Trophoblast cell (in vitro differentiated cells and primary cell): ENCODE measurements at regions not wholly inside any gene's neighbourhood (a gene's known extent, or its start where the extent isn't known, plus 50 kb on each side); places are given as distances from the start of the nearest gene placed in this dataset.

Experiments
- DNase-seq, 2 donors: peaks; one replicate each; pipeline ENCODE4 v3.0.0-alpha.2; 2016
- H2AFZ ChIP-seq: 2 replicates; pipeline ENCODE4 v1.6.1; 2013; ENCODE audit warnings: low read length, moderate library complexity, mild to moderate bottlenecking; ENCODE audit not compliant: insufficient read depth, poor library complexity
- H2AK5ac ChIP-seq: 2 replicates; pipeline ENCODE4 v1.6.1; 2013; ENCODE audit warnings: mild to moderate bottlenecking, low read length
- H2BK120ac ChIP-seq: 2 replicates; pipeline ENCODE4 v1.6.1; 2013; ENCODE audit warnings: low read length, mild to moderate bottlenecking, moderate library complexity; ENCODE audit not compliant: insufficient read depth, poor library complexity
- H2BK12ac ChIP-seq: 2 replicates; pipeline ENCODE4 v1.6.1; 2013; ENCODE audit warnings: mild to moderate bottlenecking, low read length, moderate library complexity
- H2BK5ac ChIP-seq: 2 replicates; pipeline ENCODE4 v1.6.1; 2013; ENCODE audit warnings: low read length, low read depth, moderate library complexity, mild to moderate bottlenecking; ENCODE audit not compliant: poor library complexity
- H3K14ac ChIP-seq: 2 replicates; pipeline ENCODE4 v1.6.1; 2013; ENCODE audit warnings: mild to moderate bottlenecking, low read length
- H3K18ac ChIP-seq: 2 replicates; pipeline ENCODE4 v1.6.1; 2013; ENCODE audit warnings: mild to moderate bottlenecking, low read length
- H3K23ac ChIP-seq: 2 replicates; pipeline ENCODE4 v1.6.1; 2013; ENCODE audit warnings: low read length
- H3K27ac ChIP-seq: 2 replicates; pipeline ENCODE4 v1.5.1; 2013; ENCODE audit warnings: low read depth, mild to moderate bottlenecking, inconsistent platforms, low read length, moderate library complexity
- H3K27me3 ChIP-seq: 2 replicates; pipeline ENCODE4 v1.6.1; 2013; ENCODE audit warnings: inconsistent platforms, mild to moderate bottlenecking, low read length, moderate library complexity; ENCODE audit not compliant: insufficient read depth
- H3K36me3 ChIP-seq, 2 experiments: 1 replicate in 1 of 2; 2 replicates in 1 of 2; pipeline ENCODE4 v1.6.1; 2013; ENCODE audit warnings: low read length in 2 of 2, mild to moderate bottlenecking in 2 of 2, moderate library complexity in 1 of 2; ENCODE audit not compliant: insufficient read depth in 2 of 2, control insufficient read depth in 1 of 2
- H3K4ac ChIP-seq: 2 replicates; pipeline ENCODE4 v1.6.1; 2013; ENCODE audit warnings: low read depth, mild to moderate bottlenecking, low read length, moderate library complexity
- H3K4me1 ChIP-seq, 2 experiments: 1 replicate in 1 of 2; 2 replicates in 1 of 2; pipeline ENCODE4 v1.6.1; 2013; ENCODE audit warnings: low read length in 2 of 2, mild to moderate bottlenecking in 2 of 2, moderate library complexity in 1 of 2; ENCODE audit not compliant: insufficient read depth in 2 of 2, control insufficient read depth in 1 of 2
- H3K4me2 ChIP-seq: 2 replicates; pipeline ENCODE4 v1.6.1; 2013; ENCODE audit warnings: inconsistent platforms, mild to moderate bottlenecking, low read length, moderate library complexity
- H3K4me3 ChIP-seq: 2 replicates; pipeline ENCODE4 v1.5.1; 2013; ENCODE audit warnings: mild to moderate bottlenecking, low read depth, low read length, inconsistent platforms
- H3K79me1 ChIP-seq: one replicate; pipeline ENCODE4 v1.6.1; 2013; ENCODE audit warnings: low read length
- H3K79me2 ChIP-seq: 2 replicates; pipeline ENCODE4 v1.6.1; 2013; ENCODE audit warnings: low read length, mild to moderate bottlenecking; ENCODE audit not compliant: control insufficient read depth, insufficient read depth, poor library complexity
- H3K9ac ChIP-seq: 2 replicates; pipeline ENCODE4 v1.6.1; 2013; ENCODE audit warnings: mild to moderate bottlenecking, low read length
- H3K9me3 ChIP-seq: 2 replicates; pipeline ENCODE4 v1.6.1; 2013; ENCODE audit warnings: low read depth, mild to moderate bottlenecking, control low read depth, inconsistent platforms, low read length; ENCODE audit not compliant: insufficient read depth
- H4K12ac ChIP-seq: 2 replicates; pipeline ENCODE4 v1.6.1; 2013; ENCODE audit warnings: low read depth, mild to moderate bottlenecking, low read length, moderate library complexity
- H4K8ac ChIP-seq: 2 replicates; pipeline ENCODE4 v1.6.1; 2013; ENCODE audit warnings: low read depth, mild to moderate bottlenecking, low read length, moderate library complexity
- H4K91ac ChIP-seq: one replicate; pipeline ENCODE4 v1.6.1; 2013; ENCODE audit warnings: low read depth, mild to moderate bottlenecking, low read length, moderate library complexity
- WGBS: extraction: QIAGEN DNeasy Blood & Tissue Kit; methylation state at CpG from one replicate; pipeline ENCODE4 v1.1.7; 2013; ENCODE audit warnings: missing lambda C conversion rate; ENCODE audit not compliant: insufficient read length, insufficient coverage; ENCODE audit errors: extremely low coverage; 5-methylcytosine and 5-hydroxymethylcytosine counted together

GRCh38 chr9:74362423-74362822 lies 134.7 kb upstream of the RORB start:
- H3K18ac ChIP-seq, result no peak overlapping the region
- no peak overlapping the region for H4K12ac ChIP-seq
- H2BK12ac ChIP-seq, result no peak overlapping the region
- H3K9me3 ChIP-seq, result no peaks in the 10 kb centered on the region
- no peak overlapping the region for H4K91ac ChIP-seq
- H2BK120ac ChIP-seq, result no peak overlapping the region
- WGBS, result no CpG with 5 or more reads among the region's 3 CpGs
- no peak overlapping the region for H3K4me2 ChIP-seq
- H2AFZ ChIP-seq, result no peak overlapping the region
- H3K27me3 ChIP-seq, result no peaks in the 10 kb centered on the region
- H3K4ac ChIP-seq, result no peak overlapping the region
- peaks cover 0 to 2% of the 10 kb centered on the region in 2 experiments for H3K4me1 ChIP-seq
- no peaks in the 10 kb centered on the region for H3K36me3 ChIP-seq
- no peak overlapping the region for H3K23ac ChIP-seq
- no peak overlapping the region for H3K4me3 ChIP-seq
- no peak overlapping the region for H2BK5ac ChIP-seq
- no peak overlapping the region for H3K27ac ChIP-seq
- H4K8ac ChIP-seq, result no peak overlapping the region
- H3K9ac ChIP-seq, result no peak overlapping the region
- H2AK5ac ChIP-seq, result no peak overlapping the region
- no peaks in the 10 kb centered on the region for H3K79me1 ChIP-seq
- DNase-seq, result no peak
- H3K14ac ChIP-seq, result no peak overlapping the region
- H3K79me2 ChIP-seq, result no peaks in the 10 kb centered on the region

DNA sequence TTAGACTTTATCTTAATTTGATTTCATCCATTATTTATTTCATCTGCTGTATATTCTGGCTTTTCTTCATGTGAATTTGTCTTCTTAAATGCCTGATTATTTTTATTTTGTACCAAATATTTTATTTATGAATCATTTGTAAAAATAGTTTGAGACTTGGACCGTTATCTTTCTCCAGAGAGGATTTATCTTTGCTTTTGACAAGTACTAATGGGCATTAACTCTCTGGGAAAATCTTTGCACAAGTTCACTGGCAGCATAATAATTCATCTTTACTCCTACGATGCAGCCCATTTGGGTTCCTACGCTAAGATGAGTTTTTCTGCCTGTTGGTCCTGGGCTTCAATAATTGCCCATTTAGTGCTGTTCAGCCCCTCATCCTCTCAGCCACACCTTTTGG lies 131.0 kb upstream of the RORB start:
- no peak overlapping the region for H3K23ac ChIP-seq
- no peak overlapping the region for H2BK5ac ChIP-seq
- H2AK5ac ChIP-seq, result no peak overlapping the region
- DNase-seq, result no peak
- H3K79me1 ChIP-seq, result no peaks in the 10 kb centered on the region
- H2BK120ac ChIP-seq, result no peak overlapping the region
- H3K79me2 ChIP-seq, result no peaks in the 10 kb centered on the region
- no peaks in the 10 kb centered on the region for H3K27me3 ChIP-seq
- H3K36me3 ChIP-seq, result no peaks in the 10 kb centered on the region
- no peak overlapping the region for H3K4me2 ChIP-seq
- H3K4me1 ChIP-seq, result no peaks in the 10 kb centered on the region
- no peak overlapping the region for H3K4ac ChIP-seq
- H3K14ac ChIP-seq, result no peak overlapping the region
- no peaks in the 10 kb centered on the region for H3K9me3 ChIP-seq
- H2AFZ ChIP-seq, result no peak overlapping the region
- WGBS, result no CpG with 5 or more reads among the region's 3 CpGs
- no peak overlapping the region for H4K91ac ChIP-seq
- H3K27ac ChIP-seq, result no peak overlapping the region
- no peak overlapping the region for H3K9ac ChIP-seq
- no peak overlapping the region for H4K8ac ChIP-seq
- no peak overlapping the region for H3K4me3 ChIP-seq
- H2BK12ac ChIP-seq, result no peak overlapping the region
- H4K12ac ChIP-seq, result no peak overlapping the region
- H3K18ac ChIP-seq, result no peak overlapping the region

DNA sequence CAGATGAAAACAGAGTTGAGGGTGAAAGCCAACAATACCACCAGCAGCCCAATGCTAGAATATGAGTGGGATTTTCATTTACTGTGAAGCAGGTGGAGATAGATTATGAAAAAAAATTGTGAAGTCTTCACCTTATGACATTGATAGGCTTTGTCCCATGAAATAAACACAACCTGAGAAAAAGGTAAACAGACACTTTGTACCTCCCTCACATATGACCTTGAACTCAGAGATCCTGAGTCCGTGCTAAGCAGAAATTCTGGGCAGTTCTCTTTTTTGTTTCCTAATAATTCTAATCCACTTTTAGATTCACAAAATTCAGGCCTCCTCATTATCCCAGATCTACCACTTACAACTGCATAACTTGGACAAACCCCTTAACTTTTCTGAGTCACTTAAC lies 127.3 kb upstream of the RORB start:
- H2BK120ac ChIP-seq, result no peak overlapping the region
- no peak overlapping the region for H3K23ac ChIP-seq
- H3K4me2 ChIP-seq, result no peak overlapping the region
- no peaks in the 10 kb centered on the region for H3K36me3 ChIP-seq
- H3K4ac ChIP-seq, result no peak overlapping the region
- H3K4me1 ChIP-seq, result no peaks in the 10 kb centered on the region
- no peak overlapping the region for H2AK5ac ChIP-seq
- H3K18ac ChIP-seq, result no peak overlapping the region
- no peak for DNase-seq
- H3K9ac ChIP-seq, result no peak overlapping the region
- H2AFZ ChIP-seq, result no peak overlapping the region
- no peak overlapping the region for H4K91ac ChIP-seq
- no peak overlapping the region for H4K8ac ChIP-seq
- H2BK12ac ChIP-seq, result no peak overlapping the region
- H3K4me3 ChIP-seq, result no peak overlapping the region
- no peak overlapping the region for H3K27ac ChIP-seq
- H3K9me3 ChIP-seq, result no peaks in the 10 kb centered on the region
- no peaks in the 10 kb centered on the region for H3K27me3 ChIP-seq
- no peak overlapping the region for H2BK5ac ChIP-seq
- no CpG with 5 or more reads among the region's 1 CpG for WGBS
- no peaks in the 10 kb centered on the region for H3K79me1 ChIP-seq
- no peak overlapping the region for H3K14ac ChIP-seq
- no peak overlapping the region for H4K12ac ChIP-seq
- no peaks in the 10 kb centered on the region for H3K79me2 ChIP-seq

GRCh38 chr9:74373348-74373747 lies 123.8 kb upstream of the RORB start:
- Histone ChIP-seq H4K8ac (no peak overlapping the region), H3K79me1 (no peaks in the 10 kb centered on the region), H3K4me1 (no peaks in the 10 kb centered on the region), H3K27me3 (no peaks in the 10 kb centered on the region), H3K9me3 (no peaks in the 10 kb centered on the region), H3K79me2 (no peaks in the 10 kb centered on the region), H3K4ac (no peak overlapping the region), H3K18ac (no peak overlapping the region), H3K36me3 (no peaks in the 10 kb centered on the region), H3K14ac (no peak overlapping the region), H2BK120ac (no peak overlapping the region), H4K12ac (no peak overlapping the region), H2AK5ac (no peak overlapping the region), H4K91ac (no peak overlapping the region), H2BK12ac (no peak overlapping the region), H2AFZ (no peak overlapping the region), H2BK5ac (no peak overlapping the region), H3K4me3 (no peak overlapping the region), H3K27ac (no peak overlapping the region), H3K4me2 (no peak overlapping the region), H3K23ac (no peak overlapping the region), H3K9ac (no peak overlapping the region)
- DNase-seq, result no peak

DNA sequence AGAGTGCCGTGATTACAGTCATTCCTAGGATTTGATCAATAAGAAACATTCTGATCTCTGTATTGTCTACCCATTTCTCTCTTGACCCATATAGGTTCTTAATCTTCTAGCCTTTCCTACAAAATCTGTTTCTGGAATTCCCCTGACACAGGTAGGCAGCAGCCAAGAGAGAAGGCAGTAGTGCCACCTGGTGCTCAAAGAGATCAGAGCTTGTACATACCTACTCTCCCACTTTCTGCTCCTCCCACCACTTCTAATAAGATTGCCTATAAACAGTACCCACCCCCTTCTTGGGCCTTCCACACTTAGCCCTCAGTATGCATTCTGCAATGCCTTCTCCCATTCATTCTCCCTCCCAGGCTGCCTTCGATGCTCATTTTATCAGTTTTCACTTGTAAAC lies 117.4 kb upstream of the RORB start:
- WGBS, result no CpG with 5 or more reads among the region's 2 CpGs
- Histone ChIP-seq H2AFZ (no peak overlapping the region), H2BK5ac (no peak overlapping the region), H3K14ac (no peak overlapping the region), H3K27me3 (no peaks in the 10 kb centered on the region), H3K9ac (no peak overlapping the region), H3K23ac (no peak overlapping the region), H4K12ac (no peak overlapping the region), H4K8ac (no peak overlapping the region), H3K79me1 (no peaks in the 10 kb centered on the region), H3K4me3 (no peak overlapping the region), H3K36me3 (no peaks in the 10 kb centered on the region), H3K4me1 (no peaks in the 10 kb centered on the region), H2BK12ac (no peak overlapping the region), H2BK120ac (no peak overlapping the region), H3K79me2 (no peaks in the 10 kb centered on the region), H3K4ac (no peak overlapping the region), H4K91ac (no peak overlapping the region), H3K9me3 (no peaks in the 10 kb centered on the region), H2AK5ac (no peak overlapping the region), H3K27ac (no peak overlapping the region), H3K4me2 (no peak overlapping the region), H3K18ac (no peak overlapping the region)
- DNase-seq, result peak; percentile 22 to 35
